NCI-H82 treated with DMSO at 0.1 percent for 48 hours (cell line): ENCODE measurements at regions not wholly inside any gene's neighbourhood (a gene's known extent, or its start where the extent isn't known, plus 50 kb on each side); places are given as distances from the start of the nearest gene placed in this dataset.
"Not testable (repeated sequence)": the region's sequence is repeated elsewhere in the genome, so short reads cannot be mapped to it uniquely, and the experiment has no call there.

Experiments
- DNase-seq: peaks from one replicate; lab custom pipeline; 2025; ENCODE audit not compliant: unreplicated experiment; lab: John Stamatoyannopoulos, UW

DNA sequence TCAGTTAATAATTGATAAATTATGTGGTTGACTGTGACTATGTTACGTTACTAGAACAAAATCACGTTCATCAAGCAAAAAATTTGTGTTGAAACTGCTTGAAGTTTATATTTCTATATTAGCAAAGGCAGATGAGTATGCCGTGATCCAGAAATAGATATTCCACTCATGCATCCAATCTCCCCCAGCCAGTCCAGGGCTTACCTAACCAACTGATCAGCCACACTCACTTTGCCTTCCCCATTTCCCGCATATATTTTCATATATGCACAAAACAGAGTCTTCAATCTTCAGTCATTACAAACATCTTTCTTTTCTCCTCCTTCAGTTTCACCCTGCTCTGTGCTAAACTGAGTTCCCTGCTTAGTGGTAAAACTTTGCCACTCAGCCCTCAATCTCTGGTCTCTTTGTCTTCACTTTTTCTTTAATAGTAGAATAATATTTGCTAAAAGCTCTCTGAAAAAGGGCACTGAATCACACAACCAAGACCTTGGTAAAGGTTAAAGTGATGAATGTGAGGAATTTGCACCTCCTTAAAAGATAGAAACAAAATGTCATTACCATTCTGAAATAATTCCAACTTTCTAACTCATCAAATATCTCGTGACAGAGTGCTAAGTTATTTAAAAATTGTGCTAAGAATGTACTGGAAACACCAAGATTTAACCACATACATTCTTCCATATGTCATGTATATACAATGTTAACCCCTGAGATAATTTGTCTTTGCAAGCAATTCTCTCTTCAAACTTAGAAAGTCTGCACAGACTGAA lies 893.2 kb upstream of the CRIM1 start:
- DNase-seq: no peak

DNA sequence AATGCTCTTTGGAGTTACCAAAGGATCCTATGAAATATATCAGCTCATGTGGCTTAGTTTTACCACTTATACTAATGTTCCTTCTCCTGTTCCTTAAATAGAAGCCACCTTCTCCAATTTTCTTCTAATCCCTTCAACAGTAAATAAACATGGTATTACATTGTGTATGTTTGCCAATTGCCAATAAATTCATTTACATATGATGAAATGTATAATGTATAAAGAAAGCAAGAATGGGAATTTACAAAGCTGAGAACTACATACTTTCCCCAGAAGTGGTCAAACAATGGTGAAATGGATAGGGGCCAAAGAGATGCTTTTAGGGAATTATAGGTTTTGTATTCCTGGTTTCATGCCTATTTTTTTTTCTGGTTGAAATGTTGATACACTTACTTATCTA lies 894.2 kb upstream of the CRIM1 start:
- no peak for DNase-seq

DNA sequence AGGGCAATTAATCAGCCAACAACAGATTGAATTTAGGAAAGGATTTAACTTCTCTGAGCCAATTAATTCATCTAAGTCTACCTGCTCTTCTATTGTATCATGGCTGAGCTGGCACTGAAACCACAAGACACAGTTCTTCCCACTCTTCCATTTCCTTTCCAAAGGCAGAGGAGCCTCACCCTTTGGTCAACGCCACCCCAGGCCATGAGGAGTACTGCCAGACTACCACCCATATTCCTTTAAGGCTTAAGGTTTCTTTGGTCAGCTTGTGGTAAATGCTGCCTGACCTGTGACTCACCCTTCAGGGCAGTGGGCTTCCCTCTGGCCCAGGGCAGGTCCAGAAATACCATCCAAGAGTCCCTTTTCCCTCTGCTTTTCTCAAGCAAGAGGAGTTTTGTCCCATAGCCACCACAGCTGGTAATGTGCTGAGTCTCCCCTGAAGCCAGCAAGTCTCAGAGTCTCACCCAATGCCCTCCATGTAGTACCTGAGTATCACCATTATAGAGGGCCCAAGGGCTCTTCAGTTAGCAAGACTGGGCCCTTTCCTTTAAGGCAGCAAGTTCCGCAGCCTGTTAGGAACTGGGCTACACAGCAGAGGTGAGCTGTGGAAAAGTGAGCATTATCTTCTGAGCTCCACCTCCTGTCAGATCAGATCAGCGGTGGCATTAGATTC lies 900.5 kb upstream of the CRIM1 start:
- peak; percentile 67 for DNase-seq

DNA sequence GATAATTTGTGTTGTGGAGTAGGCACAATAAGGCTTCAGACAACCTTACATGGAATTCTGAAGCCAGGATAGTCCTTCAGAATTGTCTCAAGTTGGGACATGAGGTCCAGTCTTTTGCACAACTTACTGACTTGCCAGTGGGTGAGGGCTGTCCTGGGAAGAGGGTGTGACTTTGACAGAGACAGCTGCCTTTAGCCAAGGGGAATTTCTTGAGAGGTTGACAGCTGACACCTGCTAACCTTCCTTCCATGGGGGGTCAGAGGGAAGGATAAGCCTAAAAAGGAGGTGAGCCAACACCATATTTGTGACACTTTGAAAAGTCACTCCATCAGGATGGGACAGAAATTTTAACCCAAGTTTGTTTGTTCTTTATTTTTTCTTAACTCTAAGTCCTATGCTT lies 907.8 kb upstream of the CRIM1 start:
- no peak for DNase-seq

DNA sequence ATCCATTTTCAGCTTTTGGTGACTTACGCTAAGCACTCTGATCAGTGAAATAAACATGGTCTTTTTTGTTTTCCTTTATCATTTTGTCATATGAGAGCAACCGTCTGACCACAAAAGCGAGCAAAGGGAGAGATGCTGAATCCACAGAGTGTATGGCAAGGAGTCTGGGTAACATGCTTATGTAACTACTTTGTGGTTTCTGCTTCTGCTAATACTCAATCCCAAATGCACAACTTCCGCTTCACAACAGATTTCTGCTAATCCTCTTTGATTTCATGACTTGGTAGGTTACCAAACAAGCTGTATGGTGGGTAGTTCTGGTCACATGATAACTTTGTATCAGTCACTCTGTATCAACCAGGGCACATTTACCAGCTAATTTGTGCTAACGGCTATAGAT lies 908.4 kb upstream of the CRIM1 start:
- peak; percentile 53 for DNase-seq

DNA sequence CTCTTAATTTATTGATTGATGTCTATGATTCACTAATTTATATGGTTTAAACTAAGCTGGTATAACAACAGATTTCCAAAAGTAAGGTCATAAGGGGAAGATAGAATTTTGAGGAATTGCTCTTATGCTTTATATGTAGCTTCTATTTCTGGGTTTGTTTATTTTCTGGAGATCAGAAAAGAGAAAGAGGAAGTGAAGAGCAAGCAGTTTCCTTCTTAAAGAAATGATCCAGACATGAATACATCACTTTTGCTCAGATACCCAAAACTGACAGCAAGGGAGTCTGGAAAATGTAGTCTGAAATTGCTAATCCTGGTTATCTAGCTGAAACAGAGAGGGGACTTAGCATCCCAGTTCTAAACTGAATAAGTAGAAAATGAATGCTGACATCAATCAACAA lies 912.5 kb upstream of the CRIM1 start:
- DNase-seq: no peak

DNA sequence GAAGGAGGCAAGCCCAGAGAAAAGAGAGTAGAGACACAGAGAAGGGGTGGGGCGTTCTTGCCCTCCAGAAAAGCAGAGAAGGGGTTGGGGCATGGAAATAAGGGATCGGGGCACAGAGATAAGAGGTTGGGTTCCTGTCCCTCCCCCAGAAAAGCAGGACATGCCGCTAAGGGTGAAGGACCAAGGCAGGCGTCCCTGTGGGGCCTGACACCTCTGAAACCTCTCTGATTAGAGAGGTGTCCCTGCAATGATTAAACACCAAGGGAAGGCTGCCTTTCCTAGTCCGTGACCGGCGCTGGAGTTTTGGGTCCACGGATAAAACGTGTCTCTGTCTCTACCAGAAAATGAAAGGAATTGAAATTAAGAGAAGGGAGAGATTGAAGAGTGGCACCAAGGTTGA lies 914.0 kb upstream of the CRIM1 start:
- DNase-seq: not testable (repeated sequence)

DNA sequence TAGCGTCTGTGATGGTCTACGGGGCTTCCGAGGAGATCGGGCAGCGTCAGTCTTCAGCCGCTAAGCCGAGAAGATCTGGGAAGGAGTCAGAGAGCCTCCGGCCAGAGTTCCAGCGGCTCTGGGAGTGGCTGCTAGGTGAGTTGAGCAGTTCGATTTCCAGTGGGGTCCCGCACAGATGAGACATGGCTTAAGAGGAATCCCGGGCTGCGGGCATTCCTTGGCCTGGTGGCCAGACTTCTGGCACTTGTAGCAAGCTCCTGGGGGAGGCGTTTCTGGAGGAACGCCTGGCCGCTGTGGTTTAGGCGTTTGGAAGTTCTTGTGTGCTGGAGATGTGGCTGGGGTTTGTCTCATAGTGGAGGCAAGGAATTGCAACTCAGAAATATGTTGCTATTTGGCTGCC lies 915.3 kb upstream of the CRIM1 start:
- not testable (repeated sequence) for DNase-seq

DNA sequence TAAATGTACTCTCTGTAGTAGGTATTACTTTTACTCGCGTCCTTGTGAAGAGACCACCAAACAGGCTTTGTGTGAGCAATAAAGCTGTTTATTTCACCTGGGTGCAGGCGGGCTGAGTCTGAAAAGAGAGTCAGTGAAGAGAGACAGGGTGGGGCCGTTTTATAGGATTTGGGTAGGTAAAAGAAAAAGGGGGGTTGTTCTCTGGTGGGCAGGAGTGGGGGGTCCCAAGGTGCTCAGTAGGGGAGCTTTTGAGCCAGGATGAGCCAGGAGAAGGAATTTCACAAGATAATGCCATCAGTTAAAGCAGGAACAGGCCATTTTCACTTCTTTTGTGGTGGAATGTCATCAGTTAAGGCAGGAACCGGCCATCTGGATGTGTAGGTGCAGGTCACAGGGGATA lies 918.7 kb upstream of the CRIM1 start:
- not testable (repeated sequence) for DNase-seq

DNA sequence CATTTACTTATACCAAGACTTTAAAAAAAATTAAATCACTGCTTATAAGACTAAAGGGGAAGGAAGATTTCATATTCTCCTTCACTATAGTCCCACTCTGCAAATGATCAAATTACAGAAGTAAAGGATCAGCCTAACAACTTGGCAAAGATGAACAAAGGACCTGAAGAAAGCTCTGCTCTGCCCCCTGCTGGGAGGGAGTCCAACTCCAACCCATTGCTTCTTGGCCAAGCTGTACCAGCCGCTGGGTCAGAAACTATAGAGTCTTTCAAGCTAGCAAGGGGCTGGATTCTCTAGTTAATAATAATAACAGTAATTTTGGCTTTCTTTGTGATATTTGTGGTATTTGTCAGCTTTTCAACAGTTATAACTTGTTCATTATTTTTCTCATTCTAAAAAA lies 927.0 kb upstream of the CRIM1 start:
- DNase-seq: peak; percentile 13

DNA sequence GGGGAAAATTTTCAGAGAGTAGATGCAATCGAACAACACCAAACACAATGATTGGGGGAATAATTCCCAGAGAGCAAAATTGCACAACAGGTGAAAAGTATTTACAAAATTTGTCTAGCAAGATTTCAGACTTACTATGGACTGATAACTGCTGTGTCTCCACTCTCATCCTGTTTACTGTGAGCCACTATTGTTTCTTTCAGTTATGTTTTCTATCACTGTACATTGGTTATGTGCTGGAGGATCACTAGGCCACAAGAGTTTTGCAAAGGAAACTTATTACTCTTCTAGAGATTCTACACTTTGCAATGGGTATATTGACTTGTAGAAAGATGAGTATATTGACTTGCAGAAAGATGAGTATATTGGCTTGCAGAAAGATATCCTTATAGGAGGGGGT lies 934.1 kb upstream of the CRIM1 start:
- DNase-seq: no peak

DNA sequence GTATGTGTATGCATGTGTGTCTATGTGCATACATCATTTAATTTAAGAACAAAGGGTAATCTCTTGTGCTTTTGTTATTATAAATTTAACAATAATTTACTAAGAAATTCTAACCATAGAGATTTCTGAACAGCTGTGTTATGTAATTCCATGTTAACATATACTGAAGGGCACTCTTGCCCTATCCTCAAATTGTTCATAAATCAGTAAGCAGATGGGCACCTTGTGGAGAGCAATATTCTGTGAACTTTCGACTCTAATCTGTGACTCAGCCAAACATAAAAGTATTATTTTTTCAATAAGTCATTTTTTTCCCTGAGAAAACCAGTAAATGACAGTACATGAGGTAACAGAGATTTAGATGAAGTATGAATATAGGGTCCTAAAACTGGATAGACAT lies 938.3 kb upstream of the CRIM1 start:
- no peak for DNase-seq

DNA sequence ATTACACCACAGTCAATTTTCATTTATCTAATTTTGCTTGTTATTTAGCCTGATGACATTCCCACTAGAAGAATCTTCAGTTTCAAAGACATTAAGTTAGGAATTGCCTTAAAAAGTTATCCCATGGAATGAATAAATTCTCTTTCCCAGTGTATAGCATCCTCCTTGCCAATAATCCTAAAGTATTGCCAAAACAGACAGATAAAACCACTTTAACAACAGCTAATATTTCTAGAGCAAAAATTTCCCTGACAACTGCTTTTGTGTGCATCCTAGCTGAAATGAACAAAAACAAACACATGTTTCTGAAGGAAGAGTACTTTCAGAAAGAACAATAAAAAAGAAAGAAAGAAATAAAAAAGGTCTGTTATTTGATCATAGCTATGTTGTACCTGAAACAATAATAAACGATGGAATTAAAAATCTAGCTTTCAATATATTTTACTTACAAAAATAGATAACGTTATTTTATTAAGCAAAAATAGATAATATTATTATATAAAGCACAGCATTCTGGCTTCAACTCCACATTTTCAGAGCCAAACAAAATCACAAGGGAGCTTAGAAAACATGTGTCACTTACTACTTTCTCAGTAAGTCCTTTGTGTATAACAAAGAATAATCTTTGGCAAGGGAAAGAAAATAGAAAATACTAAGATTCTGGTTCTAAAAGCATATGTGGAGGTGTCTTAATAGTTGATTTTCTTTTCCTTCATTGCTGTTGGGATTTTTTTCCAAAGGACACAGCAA lies 939.0 kb upstream of the CRIM1 start:
- DNase-seq: no peak

DNA sequence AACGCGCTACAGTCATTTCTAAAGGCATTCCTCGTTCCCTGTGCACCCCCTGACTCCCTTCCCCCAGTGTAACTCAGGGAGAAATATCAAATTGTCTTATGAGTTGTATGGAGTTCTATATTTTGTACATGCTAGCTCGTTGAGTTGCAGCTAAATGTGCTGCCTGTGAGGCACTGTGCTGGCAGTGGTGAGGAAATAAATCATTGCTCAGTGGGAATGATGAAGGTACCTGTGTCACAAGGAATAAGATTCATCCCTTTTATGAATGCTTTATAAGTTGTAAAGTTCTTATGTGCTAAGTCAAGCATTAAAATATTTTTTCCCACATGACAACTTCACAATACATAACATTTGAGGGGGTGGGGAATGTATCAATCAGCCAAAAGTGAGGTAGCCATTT lies 939.6 kb upstream of the CRIM1 start:
- DNase-seq: no peak

DNA sequence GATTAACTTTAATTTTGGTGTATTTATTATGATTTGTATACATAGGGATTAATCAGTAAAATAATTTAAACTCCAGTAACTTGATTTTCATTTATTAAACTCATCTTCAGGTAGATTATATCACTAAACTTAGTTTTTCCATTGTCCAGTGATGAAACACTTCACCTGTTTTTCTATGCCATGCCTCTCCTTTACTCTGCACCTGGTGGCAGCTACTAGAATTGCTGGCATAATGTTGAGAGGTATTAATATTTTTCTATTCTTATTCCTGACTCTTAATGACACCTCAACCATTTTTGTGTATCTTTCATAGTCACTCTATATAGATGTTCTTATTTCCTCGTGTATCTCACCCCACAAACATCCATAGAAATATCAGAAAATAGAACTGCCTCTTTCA lies 940.3 kb upstream of the CRIM1 start:
- DNase-seq: no peak

DNA sequence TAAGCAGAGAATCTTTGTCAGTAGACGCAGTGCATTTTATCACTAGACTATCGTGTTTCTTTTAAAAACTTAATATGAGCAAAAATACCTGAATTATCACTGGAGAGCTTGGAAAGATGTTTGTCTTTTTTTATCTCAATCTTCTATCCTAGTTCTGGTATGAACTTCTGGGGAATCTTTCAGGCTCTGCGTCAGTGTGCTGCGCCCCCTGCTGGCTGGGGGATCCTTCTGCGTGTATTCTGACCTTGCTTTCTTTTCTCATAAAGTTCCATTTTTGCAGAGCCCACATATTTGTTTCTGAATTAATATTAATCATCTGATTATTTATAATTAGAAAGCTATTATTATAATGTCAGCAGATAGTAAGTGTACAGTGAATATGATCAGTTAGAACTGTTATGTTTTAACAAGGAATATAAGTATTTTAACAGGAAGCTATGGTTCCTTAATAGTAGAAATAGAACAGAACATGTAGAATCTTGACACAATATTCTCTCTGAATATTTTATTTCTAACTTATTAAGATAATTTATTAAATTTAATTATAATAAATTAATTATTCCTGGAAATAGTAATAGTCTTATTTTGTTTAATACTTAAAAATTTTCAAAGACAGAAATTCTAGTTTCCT lies 945.0 kb upstream of the CRIM1 start:
- no peak for DNase-seq

DNA sequence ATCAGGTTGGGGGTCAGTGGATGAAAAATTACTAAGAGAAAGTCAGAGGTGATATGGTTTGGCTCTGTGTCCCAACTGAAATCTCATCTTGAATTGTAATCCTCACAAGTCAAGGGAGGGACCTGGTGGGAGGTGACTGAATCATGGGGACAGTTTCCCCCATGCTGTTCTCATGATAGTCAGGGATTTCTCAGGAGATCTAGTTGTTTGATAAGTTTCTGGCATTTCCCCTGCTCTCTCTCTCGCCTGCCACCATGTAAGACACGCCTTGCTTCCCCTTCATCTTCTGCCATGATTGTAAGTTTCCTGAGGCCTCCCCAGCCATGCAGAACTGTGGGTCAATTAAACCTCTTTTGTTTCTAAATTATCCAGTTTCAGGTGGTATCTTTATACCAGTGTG lies 945.8 kb upstream of the CRIM1 start:
- DNase-seq: no peak

DNA sequence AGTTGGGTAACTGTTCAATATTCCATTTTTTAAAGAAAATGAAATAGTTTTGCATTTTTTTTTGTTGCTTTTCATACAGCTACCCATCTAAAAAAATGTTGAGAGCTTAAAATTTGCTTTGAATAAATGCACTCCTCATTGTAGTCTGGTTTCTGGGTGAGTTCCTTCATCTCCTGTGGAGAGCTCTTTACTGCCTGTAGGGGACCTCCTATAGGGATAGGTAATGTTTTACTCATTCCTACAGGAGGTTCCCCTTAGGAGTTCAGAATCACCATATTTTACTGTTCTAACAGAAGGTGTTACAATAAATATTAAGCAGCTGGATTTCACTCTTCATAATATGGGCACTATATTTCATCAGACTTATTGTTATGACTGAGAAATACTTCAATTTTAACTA lies 947.3 kb upstream of the CRIM1 start:
- DNase-seq: no peak

DNA sequence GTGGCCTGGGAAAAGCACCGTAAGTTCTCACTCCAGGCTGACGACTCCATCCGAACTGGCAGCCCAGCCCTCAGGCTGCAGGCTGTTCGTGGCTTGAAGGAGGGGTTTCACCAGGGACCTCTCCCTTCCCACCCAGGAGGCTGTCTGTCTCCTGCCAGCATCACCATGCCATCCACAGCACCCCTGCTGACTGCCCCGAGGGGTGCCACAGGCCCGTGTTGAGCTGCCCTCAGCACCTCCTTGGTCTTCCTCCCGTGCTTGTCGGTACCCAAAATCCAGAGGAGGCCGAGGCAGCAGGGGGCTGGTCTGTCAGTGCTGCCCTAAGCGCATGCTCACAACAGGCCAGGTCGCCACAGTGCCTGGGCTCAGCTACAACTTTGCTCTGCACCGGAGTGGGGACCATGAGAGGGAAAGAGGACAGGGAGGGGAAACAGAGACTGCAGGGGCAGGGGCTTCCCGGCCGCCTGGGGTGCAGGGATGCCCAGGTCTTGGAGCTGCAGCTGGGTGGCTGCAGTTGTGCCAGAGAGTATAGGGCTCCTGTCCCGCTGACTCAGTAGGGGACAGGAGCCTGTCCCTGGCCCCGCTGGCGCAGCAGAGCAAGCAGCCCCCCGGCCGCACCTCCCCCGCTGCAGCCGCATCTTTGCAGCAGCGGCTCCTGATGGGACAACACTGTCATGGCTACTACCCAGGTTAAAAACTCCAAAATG lies 963.7 kb upstream of the CRIM1 start:
- no peak for DNase-seq

DNA sequence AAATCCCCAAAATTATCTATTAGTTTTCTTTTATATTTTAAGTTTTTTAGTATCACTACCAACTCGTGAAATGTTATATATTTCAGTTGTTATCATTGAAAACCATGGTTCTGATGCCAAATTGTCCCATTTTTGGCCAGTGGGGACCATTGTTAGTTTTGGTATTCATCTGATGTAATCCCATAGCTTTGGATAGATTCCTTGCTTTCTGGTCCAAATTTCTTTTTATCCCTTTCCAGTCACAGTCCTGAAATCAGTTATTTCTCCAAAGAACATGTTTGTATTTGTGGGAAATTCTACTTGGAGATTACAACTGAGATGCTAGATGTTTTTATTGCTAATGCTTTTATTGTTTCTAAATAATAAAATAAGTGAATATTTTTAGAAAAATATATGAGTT lies 976.8 kb upstream of the CRIM1 start:
- no peak for DNase-seq

DNA sequence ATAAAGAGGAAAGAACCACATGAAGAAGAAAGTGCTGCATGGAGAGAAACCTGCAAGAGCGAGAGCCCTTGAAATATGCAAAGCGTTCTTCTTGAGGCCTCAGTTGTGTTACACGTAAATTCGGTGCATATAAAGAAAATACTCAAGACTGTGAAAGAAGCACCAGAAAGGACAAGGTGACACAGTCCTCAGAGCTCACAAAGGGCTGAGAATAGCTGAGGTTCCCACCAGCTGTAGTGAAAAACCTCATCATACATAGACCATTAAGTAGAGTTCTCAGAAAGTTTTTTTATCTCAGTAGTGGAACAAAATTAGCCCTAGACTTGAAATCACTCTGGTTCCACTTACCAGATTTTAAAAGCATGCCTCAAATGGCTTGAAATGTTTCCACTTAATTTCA lies 980.7 kb upstream of the CRIM1 start:
- no peak for DNase-seq
